DOHH2 (cell line): ENCODE measurements at regions not wholly inside any gene's neighbourhood (a gene's known extent, or its start where the extent isn't known, plus 50 kb on each side); places are given as distances from the start of the nearest gene placed in this dataset.

ENCODE experiments used
- EZH2phosphoT487 ChIP-seq: fragments of 200-600 bp; sonication (generic); IDR thresholded peaks from 2 replicates; pipeline ENCODE4 v1.6.1; 2017; ENCODE audit warnings: borderline replicate concordance, mild to moderate bottlenecking, antibody characterized with exemption, low read length, moderate library complexity, mixed read lengths
- TF ChIP-seq, protein P1 (sequence below): fragments of 200-600 bp; sonication (generic); IDR thresholded peaks from one replicate; pipeline ENCODE4 v1.5.1; 2014; ENCODE audit warnings: antibody characterized with exemption, mild to moderate bottlenecking, low read depth, low read length; ENCODE audit not compliant: poor library complexity, severe bottlenecking

DNA sequence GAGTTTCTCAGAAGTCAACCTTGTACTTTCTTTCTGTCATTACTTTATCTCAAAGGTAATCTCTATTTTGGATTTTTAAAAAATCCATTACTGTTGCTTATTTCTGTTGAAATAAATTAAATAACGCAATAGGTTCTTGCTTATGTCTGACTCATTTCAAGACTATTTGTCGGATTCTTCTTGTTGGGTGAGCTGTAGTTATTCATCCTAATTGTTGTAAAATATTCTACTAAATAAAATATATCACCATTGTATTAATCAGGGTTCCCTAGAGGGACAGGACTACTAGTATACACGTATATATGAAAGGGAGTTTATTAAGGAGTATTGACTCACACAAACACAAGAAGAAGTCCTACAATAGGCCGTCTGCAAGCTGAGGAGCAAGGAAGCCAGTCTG lies 403.9 kb upstream of the CYRIA start:
- TF ChIP-seq, protein P1, sequence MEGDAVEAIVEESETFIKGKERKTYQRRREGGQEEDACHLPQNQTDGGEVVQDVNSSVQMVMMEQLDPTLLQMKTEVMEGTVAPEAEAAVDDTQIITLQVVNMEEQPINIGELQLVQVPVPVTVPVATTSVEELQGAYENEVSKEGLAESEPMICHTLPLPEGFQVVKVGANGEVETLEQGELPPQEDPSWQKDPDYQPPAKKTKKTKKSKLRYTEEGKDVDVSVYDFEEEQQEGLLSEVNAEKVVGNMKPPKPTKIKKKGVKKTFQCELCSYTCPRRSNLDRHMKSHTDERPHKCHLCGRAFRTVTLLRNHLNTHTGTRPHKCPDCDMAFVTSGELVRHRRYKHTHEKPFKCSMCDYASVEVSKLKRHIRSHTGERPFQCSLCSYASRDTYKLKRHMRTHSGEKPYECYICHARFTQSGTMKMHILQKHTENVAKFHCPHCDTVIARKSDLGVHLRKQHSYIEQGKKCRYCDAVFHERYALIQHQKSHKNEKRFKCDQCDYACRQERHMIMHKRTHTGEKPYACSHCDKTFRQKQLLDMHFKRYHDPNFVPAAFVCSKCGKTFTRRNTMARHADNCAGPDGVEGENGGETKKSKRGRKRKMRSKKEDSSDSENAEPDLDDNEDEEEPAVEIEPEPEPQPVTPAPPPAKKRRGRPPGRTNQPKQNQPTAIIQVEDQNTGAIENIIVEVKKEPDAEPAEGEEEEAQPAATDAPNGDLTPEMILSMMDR, result no peak
- TF ChIP-seq EZH2phosphoT487, result no peak
